ENCODE measurements at regions not wholly inside any gene's neighbourhood (a gene's known extent, or its start where the extent isn't known, plus 50 kb on each side); places are given as distances from the start of the nearest gene placed in this dataset.

DNA sequence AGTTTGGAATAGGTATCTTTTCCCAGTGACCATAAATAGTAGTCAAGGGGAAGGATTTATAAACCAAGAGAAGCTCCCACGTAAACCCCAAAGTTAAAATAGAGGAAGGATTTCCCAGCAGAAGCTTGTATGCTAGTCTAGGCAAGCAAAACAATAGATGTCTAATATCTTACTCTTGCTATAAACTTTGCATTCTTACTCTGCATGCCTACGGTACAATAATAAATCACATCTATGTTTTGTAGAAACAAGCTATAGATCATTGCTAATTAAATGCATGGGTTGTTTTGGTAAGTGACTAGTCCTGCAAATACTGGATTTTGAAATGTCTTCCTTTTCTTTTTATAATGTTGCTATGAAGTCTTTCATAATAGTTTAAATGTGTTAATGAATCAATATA is 585.5 kb downstream of the INHBA start:
- TF ChIP-seq, protein P1, sequence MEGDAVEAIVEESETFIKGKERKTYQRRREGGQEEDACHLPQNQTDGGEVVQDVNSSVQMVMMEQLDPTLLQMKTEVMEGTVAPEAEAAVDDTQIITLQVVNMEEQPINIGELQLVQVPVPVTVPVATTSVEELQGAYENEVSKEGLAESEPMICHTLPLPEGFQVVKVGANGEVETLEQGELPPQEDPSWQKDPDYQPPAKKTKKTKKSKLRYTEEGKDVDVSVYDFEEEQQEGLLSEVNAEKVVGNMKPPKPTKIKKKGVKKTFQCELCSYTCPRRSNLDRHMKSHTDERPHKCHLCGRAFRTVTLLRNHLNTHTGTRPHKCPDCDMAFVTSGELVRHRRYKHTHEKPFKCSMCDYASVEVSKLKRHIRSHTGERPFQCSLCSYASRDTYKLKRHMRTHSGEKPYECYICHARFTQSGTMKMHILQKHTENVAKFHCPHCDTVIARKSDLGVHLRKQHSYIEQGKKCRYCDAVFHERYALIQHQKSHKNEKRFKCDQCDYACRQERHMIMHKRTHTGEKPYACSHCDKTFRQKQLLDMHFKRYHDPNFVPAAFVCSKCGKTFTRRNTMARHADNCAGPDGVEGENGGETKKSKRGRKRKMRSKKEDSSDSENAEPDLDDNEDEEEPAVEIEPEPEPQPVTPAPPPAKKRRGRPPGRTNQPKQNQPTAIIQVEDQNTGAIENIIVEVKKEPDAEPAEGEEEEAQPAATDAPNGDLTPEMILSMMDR (IDR thresholded peaks at IDR 0.05; ENCODE audit: insufficient read depth, low read length, poor library complexity, severe bottlenecking): no peak
- TF ChIP-seq EZH2phosphoT487 (conservative IDR thresholded peaks at IDR 0.05; ENCODE audit: low read length): no peak

Data from SU-DHL-6 (cell line).